T-helper 1 cell treated with Interleukin-12 subunit alpha and Interleukin-12 subunit beta and Interleukin-4 antibody, amounts not matched to agents 30 μg/mL and 1 μg/mL, for 36 hours (primary cell): ENCODE measurements at regions not wholly inside any gene's neighbourhood (a gene's known extent, or its start where the extent isn't known, plus 50 kb on each side); places are given as distances from the start of the nearest gene placed in this dataset.
"Not testable (repeated sequence)": the region's sequence is repeated elsewhere in the genome, so short reads cannot be mapped to it uniquely, and the experiment has no call there.

Experiments used
- H3K27ac Mint-ChIP-seq: one replicate; pipeline ENCODE4 v1.8.0; 2021; ENCODE audit warnings: mild to moderate bottlenecking, mixed read lengths
- H3K27me3 Mint-ChIP-seq: one replicate; pipeline ENCODE4 v1.8.0; 2021; ENCODE audit warnings: low read depth, mixed read lengths
- H3K36me3 Mint-ChIP-seq: one replicate; pipeline ENCODE4 v1.8.0; 2021; ENCODE audit warnings: low read depth, mixed read lengths
- H3K4me1 Mint-ChIP-seq: one replicate; pipeline ENCODE4 v1.8.0; 2021; ENCODE audit warnings: low read depth, mixed read lengths
- H3K4me3 Mint-ChIP-seq: one replicate; pipeline ENCODE4 v1.8.0; 2021; ENCODE audit warnings: mild to moderate bottlenecking, moderate library complexity, mixed read lengths
- H3K9me3 Mint-ChIP-seq: one replicate; pipeline ENCODE4 v1.8.0; 2021; ENCODE audit warnings: mixed read lengths

- H3K27ac Mint-ChIP-seq: no peak overlapping the region
- H3K4me1 Mint-ChIP-seq: no peaks in the 10 kb centered on the region
- H3K27me3 Mint-ChIP-seq: peaks cover 9% of the 10 kb centered on the region
- no peaks in the 10 kb centered on the region for H3K9me3 Mint-ChIP-seq
- no peaks in the 10 kb centered on the region for H3K36me3 Mint-ChIP-seq
- no peak overlapping the region for H3K4me3 Mint-ChIP-seq
Measured at GRCh38 chr7:108627476-108628051, 57.9 kb downstream of the DNAJB9 start.

- H3K4me3 Mint-ChIP-seq: no peak overlapping the region
- H3K36me3 Mint-ChIP-seq: no peaks in the 10 kb centered on the region
- H3K27me3 Mint-ChIP-seq: peaks cover 9% of the 10 kb centered on the region
- H3K27ac Mint-ChIP-seq: no peak overlapping the region
- no peaks in the 10 kb centered on the region for H3K9me3 Mint-ChIP-seq
- no peaks in the 10 kb centered on the region for H3K4me1 Mint-ChIP-seq
Measured at GRCh38 chr7:108628678-108629077, 59.0 kb downstream of the DNAJB9 start.

- Mint-ChIP-seq H3K4me3 (no peak overlapping the region), H3K9me3 (no peaks in the 10 kb centered on the region), H3K27me3 (peaks cover 9% of the 10 kb centered on the region), H3K36me3 (no peaks in the 10 kb centered on the region), H3K27ac (no peak overlapping the region), H3K4me1 (no peaks in the 10 kb centered on the region)
Measured at GRCh38 chr7:108629651-108630400, 60.2 kb downstream of the DNAJB9 start.

- no peaks in the 10 kb centered on the region for H3K9me3 Mint-ChIP-seq
- H3K27me3 Mint-ChIP-seq: peaks cover 9% of the 10 kb centered on the region
- H3K36me3 Mint-ChIP-seq: no peaks in the 10 kb centered on the region
- H3K4me1 Mint-ChIP-seq: no peaks in the 10 kb centered on the region
- no peak overlapping the region for H3K27ac Mint-ChIP-seq
- H3K4me3 Mint-ChIP-seq: no peak overlapping the region
Measured at GRCh38 chr7:108634036-108634435, 64.4 kb downstream of the DNAJB9 start.

- H3K27ac Mint-ChIP-seq: no peak overlapping the region
- peaks cover 9% of the 10 kb centered on the region for H3K27me3 Mint-ChIP-seq
- H3K36me3 Mint-ChIP-seq: no peaks in the 10 kb centered on the region
- H3K4me3 Mint-ChIP-seq: no peak overlapping the region
- no peaks in the 10 kb centered on the region for H3K4me1 Mint-ChIP-seq
- no peaks in the 10 kb centered on the region for H3K9me3 Mint-ChIP-seq
Measured at GRCh38 chr7:108634535-108634934, 64.9 kb downstream of the DNAJB9 start.

GRCh38 chr7:108637049-108637621 is 67.5 kb downstream of the DNAJB9 start:
- Mint-ChIP-seq H3K4me1 (no peaks in the 10 kb centered on the region), H3K27ac (no peak overlapping the region), H3K9me3 (no peaks in the 10 kb centered on the region), H3K4me3 (no peak overlapping the region), H3K36me3 (no peaks in the 10 kb centered on the region), H3K27me3 (peaks cover 4% of the 10 kb centered on the region)

- no peaks in the 10 kb centered on the region for H3K27me3 Mint-ChIP-seq
- H3K9me3 Mint-ChIP-seq: no peaks in the 10 kb centered on the region
- no peaks in the 10 kb centered on the region for H3K4me1 Mint-ChIP-seq
- no peaks in the 10 kb centered on the region for H3K36me3 Mint-ChIP-seq
- no peak overlapping the region for H3K27ac Mint-ChIP-seq
- no peak overlapping the region for H3K4me3 Mint-ChIP-seq
Measured at GRCh38 chr7:108642126-108642525, 72.5 kb downstream of the DNAJB9 start.

GRCh38 chr7:108643136-108643535 is 73.5 kb downstream of the DNAJB9 start:
- Mint-ChIP-seq H3K9me3 (no peaks in the 10 kb centered on the region), H3K27ac (no peak overlapping the region), H3K36me3 (no peaks in the 10 kb centered on the region), H3K4me3 (no peak overlapping the region), H3K27me3 (no peaks in the 10 kb centered on the region), H3K4me1 (no peaks in the 10 kb centered on the region)

GRCh38 chr7:108648989-108649388 is 79.3 kb downstream of the DNAJB9 start:
- Mint-ChIP-seq H3K4me1 (no peaks in the 10 kb centered on the region), H3K4me3 (no peak overlapping the region), H3K36me3 (no peaks in the 10 kb centered on the region), H3K27ac (no peak overlapping the region), H3K9me3 (no peaks in the 10 kb centered on the region), H3K27me3 (no peaks in the 10 kb centered on the region)

GRCh38 chr7:108650467-108650866 is 80.8 kb downstream of the DNAJB9 start:
- Mint-ChIP-seq H3K4me1 (no peaks in the 10 kb centered on the region), H3K27me3 (no peaks in the 10 kb centered on the region), H3K27ac (no peak overlapping the region), H3K36me3 (no peaks in the 10 kb centered on the region), H3K9me3 (no peaks in the 10 kb centered on the region), H3K4me3 (no peak overlapping the region)

GRCh38 chr7:108652886-108653285 is 83.2 kb downstream of the DNAJB9 start:
- Mint-ChIP-seq H3K4me1 (no peaks in the 10 kb centered on the region), H3K9me3 (no peaks in the 10 kb centered on the region), H3K27ac (no peak overlapping the region), H3K27me3 (no peaks in the 10 kb centered on the region), H3K36me3 (no peaks in the 10 kb centered on the region), H3K4me3 (no peak overlapping the region)

- Mint-ChIP-seq H3K27me3 (no peaks in the 10 kb centered on the region), H3K27ac (no peak overlapping the region), H3K4me1 (no peaks in the 10 kb centered on the region), H3K36me3 (no peaks in the 10 kb centered on the region), H3K9me3 (no peaks in the 10 kb centered on the region), H3K4me3 (no peak overlapping the region)
Measured at GRCh38 chr7:108653526-108653925, 83.9 kb downstream of the DNAJB9 start.

- H3K36me3 Mint-ChIP-seq, H3K27me3 Mint-ChIP-seq, H3K4me3 Mint-ChIP-seq, H3K9me3 Mint-ChIP-seq, H3K4me1 Mint-ChIP-seq, H3K27ac Mint-ChIP-seq: not testable (repeated sequence)
Measured at GRCh38 chr7:108657140-108657726, 87.6 kb downstream of the DNAJB9 start.

GRCh38 chr7:108659261-108659660 is 89.6 kb downstream of the DNAJB9 start:
- Mint-ChIP-seq H3K27ac (no peak overlapping the region), H3K4me1 (no peaks in the 10 kb centered on the region), H3K27me3 (no peaks in the 10 kb centered on the region), H3K36me3 (no peaks in the 10 kb centered on the region), H3K4me3 (no peak overlapping the region), H3K9me3 (no peaks in the 10 kb centered on the region)

- Mint-ChIP-seq H3K4me3 (no peak overlapping the region), H3K4me1 (no peaks in the 10 kb centered on the region), H3K36me3 (no peaks in the 10 kb centered on the region), H3K9me3 (no peaks in the 10 kb centered on the region), H3K27me3 (no peaks in the 10 kb centered on the region), H3K27ac (no peak overlapping the region)
Measured at GRCh38 chr7:108659867-108660266, 90.2 kb downstream of the DNAJB9 start.
